ENCODE measurements at regions not wholly inside any gene's neighbourhood (a gene's known extent, or its start where the extent isn't known, plus 50 kb on each side); places are given as distances from the start of the nearest gene placed in this dataset.
"Not testable (repeated sequence)": the region's sequence is repeated elsewhere in the genome, so short reads cannot be mapped to it uniquely, and the experiment has no call there.

DNA sequence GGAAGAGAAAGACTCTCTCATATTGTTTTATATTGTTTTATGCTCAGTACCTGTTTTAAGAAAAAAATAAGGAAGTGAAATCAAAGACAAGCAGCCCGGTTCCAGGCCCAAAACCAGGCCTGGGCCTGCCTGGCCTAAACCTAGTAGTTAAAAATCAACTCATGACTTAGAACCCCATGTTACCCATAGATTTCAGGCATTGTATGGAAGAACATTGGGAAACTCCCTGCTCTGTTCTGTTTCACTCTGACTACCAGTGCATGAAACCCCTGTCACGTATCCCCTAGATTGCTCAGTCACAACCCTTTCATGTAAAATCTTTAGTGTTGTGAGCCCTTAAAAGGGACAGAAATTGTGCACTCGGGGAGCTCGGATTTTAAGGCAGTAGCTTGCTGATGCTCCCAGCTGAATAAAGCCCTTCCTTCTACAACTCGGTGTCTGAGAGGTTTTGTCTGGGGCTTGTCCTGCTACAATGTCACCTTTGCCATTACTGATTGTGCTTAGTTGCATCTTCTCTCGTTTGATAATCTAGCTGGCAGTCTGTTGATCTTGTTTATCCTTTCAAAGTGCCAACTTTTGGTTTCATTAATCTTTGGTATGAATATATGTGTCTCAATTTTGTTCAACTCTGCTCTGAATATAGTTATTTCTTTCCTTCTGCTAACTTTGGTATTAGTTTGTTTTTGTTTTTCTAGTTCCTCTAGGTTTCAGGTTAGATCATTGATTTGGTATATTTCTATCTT is 842.8 kb upstream of the NDST4 start:
- DNase-seq (ENCODE audit: extremely low read depth, low read depth, low spot score): not testable (repeated sequence)

DNA sequence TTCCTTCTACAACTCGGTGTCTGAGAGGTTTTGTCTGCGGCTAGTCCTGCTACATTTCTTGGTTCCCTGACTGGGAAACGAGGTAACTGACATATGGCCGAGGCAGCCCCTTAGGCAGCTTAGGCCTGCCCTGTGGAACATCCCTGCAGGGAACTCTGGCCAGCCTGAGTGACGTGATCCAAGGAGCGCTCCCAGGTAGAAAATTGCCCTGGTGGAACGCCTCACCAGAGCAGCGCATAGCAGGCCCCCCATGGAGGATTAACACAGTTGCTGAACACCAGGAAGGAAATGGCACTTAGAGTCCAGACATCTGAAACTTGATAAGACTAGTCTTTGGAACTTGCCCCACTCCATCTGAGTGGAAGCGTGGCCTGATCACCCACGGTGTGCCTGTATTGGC is 837.4 kb upstream of the NDST4 start:
- no peak for DNase-seq (ENCODE audit: extremely low read depth, low read depth, low spot score)

DNA sequence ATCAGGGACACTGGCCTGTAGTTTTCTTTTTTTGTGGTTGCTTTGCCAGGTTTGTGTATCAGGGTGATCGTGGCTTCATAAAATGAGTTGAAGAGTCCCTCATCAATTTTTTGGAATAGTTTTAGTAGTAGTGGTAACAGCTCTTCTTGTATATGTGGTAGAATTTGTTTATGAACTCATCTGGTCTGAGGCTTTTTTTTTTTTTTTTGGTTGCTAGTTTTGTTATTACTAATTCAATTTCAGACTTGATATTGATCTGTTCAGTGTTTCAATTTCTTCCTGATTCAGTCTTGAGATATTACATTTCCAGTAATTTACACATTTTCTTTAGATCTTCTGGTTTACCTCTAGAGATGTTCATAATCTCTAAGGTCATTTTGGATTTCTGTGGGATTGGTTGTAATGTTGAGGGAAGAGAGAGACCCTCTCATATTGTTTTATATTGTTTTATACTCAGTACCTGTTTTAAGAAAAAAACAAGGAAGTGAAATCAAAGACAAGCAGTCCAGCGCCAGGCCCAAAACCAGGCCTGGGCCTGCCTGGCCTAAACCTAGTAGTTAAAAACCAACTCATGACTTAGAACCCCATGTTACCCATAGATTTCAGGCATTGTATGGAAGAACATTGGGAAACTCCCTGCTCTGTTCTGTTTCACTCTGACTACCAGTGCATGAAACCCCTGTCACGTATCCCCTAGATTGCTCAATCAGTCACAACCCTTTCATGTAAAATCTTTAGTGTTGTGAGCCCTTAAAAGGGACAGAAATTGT is 836.7 kb upstream of the NDST4 start:
- DNase-seq (ENCODE audit: extremely low read depth, low read depth, low spot score): not testable (repeated sequence)

GRCh38 chr4:115945026-115945425 is 831.6 kb upstream of the NDST4 start:
- no peak for DNase-seq (ENCODE audit: extremely low read depth, low read depth, low spot score)

GRCh38 chr4:115944146-115944905 is 830.9 kb upstream of the NDST4 start:
- no peak for DNase-seq (ENCODE audit: extremely low read depth, low read depth, low spot score)

- no peak for DNase-seq (ENCODE audit: extremely low read depth, low read depth, low spot score)
These were observed 825.5 kb upstream of the NDST4 start for GRCh38 chr4:115938764-115939443.

DNA sequence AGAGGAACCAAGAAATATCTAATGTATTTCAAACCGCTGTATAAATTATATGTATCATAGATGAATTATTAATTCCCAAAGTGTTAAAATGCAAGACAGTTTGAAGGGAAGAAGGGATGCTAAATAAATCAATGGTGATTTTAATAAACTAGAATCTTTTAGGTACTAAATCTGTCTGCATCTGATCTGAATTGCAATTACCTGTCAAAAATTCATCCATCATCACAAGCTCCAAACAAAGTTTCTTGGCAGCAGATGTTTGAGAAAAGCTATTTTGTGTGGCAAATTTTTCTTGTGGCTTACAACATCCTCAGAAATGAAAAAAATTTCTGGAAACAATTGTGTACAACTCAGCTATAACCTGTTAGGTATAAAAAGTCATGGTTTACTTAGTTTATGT is 816.0 kb upstream of the NDST4 start:
- DNase-seq (ENCODE audit: extremely low read depth, low read depth, low spot score): no peak

DNA sequence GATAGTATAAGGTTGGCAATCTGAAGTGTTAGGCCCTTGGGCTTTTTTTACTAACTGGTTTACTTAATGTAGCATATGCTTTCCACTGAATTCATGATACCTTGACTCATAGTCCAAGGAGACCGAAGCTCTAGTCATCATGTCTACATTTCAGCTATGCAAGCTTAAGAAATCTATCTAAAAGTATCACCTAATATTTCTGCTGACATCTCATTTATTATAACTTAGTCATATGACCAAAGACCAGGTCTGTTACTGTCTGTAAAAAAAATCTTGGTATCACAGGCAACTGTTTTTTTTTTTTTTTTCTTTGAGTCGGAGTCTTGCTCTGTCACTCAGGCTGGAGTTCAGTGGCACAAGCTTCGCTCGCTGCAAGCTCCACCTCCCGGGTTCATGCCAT is 814.0 kb upstream of the NDST4 start:
- DNase-seq (ENCODE audit: extremely low read depth, low read depth, low spot score): no peak

GRCh38 chr4:115923152-115923551 is 809.7 kb upstream of the NDST4 start:
- DNase-seq (ENCODE audit: extremely low read depth, low read depth, low spot score): no peak

- no peak for DNase-seq (ENCODE audit: extremely low read depth, low read depth, low spot score)
These were observed 807.2 kb upstream of the NDST4 start for GRCh38 chr4:115920637-115921036.

DNA sequence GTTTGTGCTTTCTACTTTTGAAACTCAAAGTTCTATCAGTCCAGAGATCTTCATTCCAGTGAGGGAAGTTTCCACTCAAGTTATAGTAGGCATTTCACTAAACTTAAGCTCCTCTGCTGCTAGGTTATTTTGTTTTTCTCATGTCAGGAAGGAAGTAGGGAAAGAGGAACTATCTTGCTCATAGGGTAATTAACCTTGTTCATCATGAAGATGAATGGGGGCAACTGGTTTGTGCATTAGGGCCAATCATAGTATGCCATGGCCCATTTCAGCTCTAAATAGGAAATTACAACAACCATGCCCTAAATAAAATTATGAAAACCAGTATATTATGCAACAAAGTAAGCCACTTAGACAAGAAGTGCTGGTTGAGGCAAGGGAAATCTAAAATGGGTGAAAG is 804.7 kb upstream of the NDST4 start:
- no peak for DNase-seq (ENCODE audit: extremely low read depth, low read depth, low spot score)

DNA sequence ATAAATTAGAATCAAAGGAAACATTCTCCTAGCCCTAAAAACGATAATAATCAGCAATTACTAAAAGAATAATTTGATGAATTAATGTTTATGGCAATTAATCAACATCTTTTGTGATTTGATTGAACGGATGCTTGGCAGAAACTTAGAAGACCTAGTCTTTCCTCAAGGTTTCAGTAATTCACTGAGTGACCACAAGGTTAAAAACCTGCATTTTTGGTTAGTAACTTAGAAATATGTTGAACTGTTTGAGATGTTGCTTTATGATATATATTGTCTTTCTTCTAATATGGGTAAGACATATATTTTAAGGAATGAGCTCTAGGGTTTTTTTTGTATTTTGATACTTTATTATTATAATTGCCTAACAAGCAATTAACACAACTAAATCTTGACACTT is 793.0 kb upstream of the NDST4 start:
- DNase-seq (ENCODE audit: extremely low read depth, low read depth, low spot score): no peak

- DNase-seq (ENCODE audit: extremely low read depth, low read depth, low spot score): no peak
These were observed 770.4 kb upstream of the NDST4 start for GRCh38 chr4:115883847-115884246.

GRCh38 chr4:115883231-115883630 is 769.8 kb upstream of the NDST4 start:
- DNase-seq (ENCODE audit: extremely low read depth, low read depth, low spot score): no peak

- DNase-seq (ENCODE audit: extremely low read depth, low read depth, low spot score): no peak
These were observed 759.6 kb upstream of the NDST4 start for GRCh38 chr4:115873048-115873447.

DNA sequence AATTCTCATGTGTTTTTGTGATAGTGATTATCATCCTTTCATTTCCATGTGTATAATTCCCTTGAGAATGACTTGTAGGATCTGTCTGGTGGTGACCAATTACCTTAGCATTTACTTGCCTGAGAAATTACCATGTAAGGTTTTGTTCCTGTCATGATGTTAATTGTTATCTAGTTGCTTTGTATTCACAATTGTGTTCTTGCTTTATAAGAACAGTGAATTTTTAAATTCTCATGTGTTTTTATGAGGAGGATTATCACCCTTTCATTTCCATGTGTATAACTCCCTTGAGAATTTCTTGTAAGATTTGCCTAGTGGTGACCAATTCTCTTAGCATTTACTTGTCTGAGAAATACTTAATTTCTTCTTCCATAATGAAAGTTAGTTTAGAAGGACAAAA is 758.2 kb upstream of the NDST4 start:
- no peak for DNase-seq (ENCODE audit: extremely low read depth, low read depth, low spot score)

DNA sequence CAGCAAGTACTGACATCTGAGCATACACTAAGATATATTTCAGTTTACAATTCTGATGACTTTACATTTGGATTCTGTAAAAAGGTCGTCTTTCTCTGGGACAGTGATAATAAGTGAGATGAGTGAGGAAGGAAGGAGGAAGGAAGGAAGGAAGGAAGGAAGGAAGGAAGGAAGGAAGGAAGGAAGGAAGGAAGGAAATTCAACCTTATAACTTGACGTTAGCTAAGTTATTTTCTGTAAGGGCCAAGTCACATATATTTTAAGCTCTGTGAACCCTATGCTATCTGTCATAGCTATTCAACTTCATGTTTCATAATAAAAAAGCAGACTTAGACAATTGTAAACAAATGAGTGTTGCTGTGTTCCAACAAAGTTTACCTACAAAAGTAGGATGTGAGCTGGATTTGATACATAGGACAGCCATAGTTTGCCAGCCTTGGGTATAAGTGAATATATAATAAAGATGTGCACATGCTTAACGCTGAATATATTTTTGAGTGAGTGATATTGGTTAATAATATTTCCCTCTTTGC is 753.0 kb upstream of the NDST4 start:
- DNase-seq (ENCODE audit: extremely low read depth, low read depth, low spot score): no peak

DNA sequence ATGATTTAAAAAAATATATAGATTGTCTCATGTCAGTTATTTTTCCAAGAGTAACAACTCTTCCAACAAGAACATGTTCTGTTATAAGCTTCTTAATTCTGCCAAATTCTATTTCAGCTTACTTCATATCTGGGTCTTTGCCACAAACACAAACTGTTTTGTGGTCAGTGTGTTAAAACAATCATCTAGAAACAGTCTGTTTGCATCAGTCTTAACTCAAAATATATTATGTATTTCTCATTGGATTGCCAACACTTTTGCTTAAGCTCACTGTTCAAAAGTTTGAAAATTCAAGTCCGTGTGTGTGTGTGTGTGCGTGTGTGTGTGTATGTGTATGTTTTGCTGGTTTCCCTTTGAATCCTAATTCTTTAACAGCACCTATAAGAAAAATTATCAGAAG is 752.3 kb upstream of the NDST4 start:
- no peak for DNase-seq (ENCODE audit: extremely low read depth, low read depth, low spot score)

DNA sequence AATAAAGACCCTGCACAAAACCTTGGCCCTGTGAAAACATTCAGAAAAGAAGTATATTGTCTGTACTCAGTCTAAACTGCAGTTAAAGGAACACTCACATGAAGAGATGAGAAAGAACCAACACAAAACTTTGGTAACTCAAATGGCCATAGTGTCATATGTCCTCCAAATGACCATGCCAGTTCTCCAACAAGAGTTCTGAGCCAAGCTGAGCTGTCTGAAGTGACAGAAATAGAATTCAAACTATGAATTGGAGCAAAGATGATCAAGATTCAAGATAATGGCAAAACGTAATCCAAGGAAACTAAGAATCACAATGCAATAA is 739.3 kb upstream of the NDST4 start:
- no peak for DNase-seq (ENCODE audit: extremely low read depth, low read depth, low spot score)

GRCh38 chr4:115851918-115852766 is 738.7 kb upstream of the NDST4 start:
- DNase-seq (ENCODE audit: extremely low read depth, low read depth, low spot score): no peak

Data from glomerular endothelial cell (primary cell).